ENCODE measurements at regions not wholly inside any gene's neighbourhood (a gene's known extent, or its start where the extent isn't known, plus 50 kb on each side); places are given as distances from the start of the nearest gene placed in this dataset.

GRCh38 chr6:146887447-146888077 is 288.8 kb downstream of the ADGB start (continued):
- TF ChIP-seq ZNF619 (CRISPR knock-in tag; IDR thresholded peaks at IDR 0.05), result no peak
- TF ChIP-seq DPF2 (CRISPR knock-in tag; IDR thresholded peaks at IDR 0.05; ENCODE audit: borderline replicate concordance, low read depth), result no peak
- no peak for TF ChIP-seq GATA4 (IDR thresholded peaks at IDR 0.05; ENCODE audit: borderline replicate concordance, low read depth)
- TF ChIP-seq ZNF432 (CRISPR knock-in tag; IDR thresholded peaks at IDR 0.05; ENCODE audit: borderline replicate concordance), result no peak
- TF ChIP-seq XRCC5 (optimal IDR thresholded peaks at IDR 0.05; ENCODE audit: low read length), result no peak
- TF ChIP-seq ZNF639 (CRISPR knock-in tag; conservative IDR thresholded peaks at IDR 0.05), result no peak
- no peak for TF ChIP-seq ZNF543 (CRISPR knock-in tag; IDR thresholded peaks at IDR 0.05)
- TF ChIP-seq TAF1 (CRISPR knock-in tag; IDR thresholded peaks at IDR 0.05), result no peak
- TF ChIP-seq TEAD2 (CRISPR knock-in tag; IDR thresholded peaks at IDR 0.05), result no peak
- TF ChIP-seq MEF2D (CRISPR knock-in tag; IDR thresholded peaks at IDR 0.05), result no peak

GRCh38 chr6:146889303-146889702 is 290.5 kb downstream of the ADGB start:
- H3K4me2 ChIP-seq (ENCODE audit: low read depth, low read length), result no peak overlapping the region
- no peaks in the 10 kb centered on the region for H4K20me1 ChIP-seq (ENCODE audit: insufficient read depth, low read length)
- no peaks in the 10 kb centered on the region for H3K9me3 ChIP-seq (ENCODE audit: low read length)
- no peak overlapping the region for H3K4me3 ChIP-seq (replicated peaks in 1 of 3; ENCODE audit: insufficient read depth in 1 of 3, low read depth in 2 of 3, low read length in 3 of 3)
- no peak overlapping the region for H2AFZ ChIP-seq (ENCODE audit: low read length)
- no TSS peak for BruUV-seq (replicated peaks)
- peaks cover 10% of the 10 kb centered on the region; the same call in 1 of the 2 replicates for H3K4me1 ChIP-seq (ENCODE audit: insufficient read depth, low read length)
- FAIRE-seq, result no peak
- ChIA-PET POLR2A (no interaction called here), CTCF (ENCODE audit: low intra/inter-chr PET ratio, low total read pairs) (no interaction called here)
- no peaks in the 10 kb centered on the region for H3K79me2 ChIP-seq (ENCODE audit: insufficient read depth, low read length)
- H3K36me3 ChIP-seq (replicated peaks in 1 of 2; ENCODE audit: control insufficient read depth in 1 of 2, insufficient read depth in 2 of 2, low read length in 2 of 2), result no peaks in the 10 kb centered on the region
- no peaks in the 10 kb centered on the region for H3K27me3 ChIP-seq (ENCODE audit: control insufficient read depth in 1 of 2, insufficient read depth in 2 of 2, low read length in 2 of 2)
- 52% methylated on average over 4 of the region's 4 CpGs for WGBS (ENCODE audit: low lambda C conversion rate)
- H3K27ac ChIP-seq (ENCODE audit: extremely low read length, insufficient read depth, low read length), result no peak overlapping the region
- ATAC-seq, result no peak
- no peak for DNase-seq (ENCODE audit: low spot score)
- no peak overlapping the region for H3K9ac ChIP-seq (ENCODE audit: insufficient read depth, low read depth, low read length)
- in situ Hi-C loops (cut with HindIII; ENCODE audit: extremely low pct_ligation_motif_present, low pct_unique_long_range_greater_than_20kb), result no loop called here
- TF ChIP-seq ELF1 (CRISPR knock-in tag; IDR thresholded peaks at IDR 0.05) (no peak), TRIM22 (IDR thresholded peaks at IDR 0.05) (no peak), SSRP1 (CRISPR knock-in tag; IDR thresholded peaks at IDR 0.05) (no peak), NR2F2 (IDR thresholded peaks at IDR 0.05; ENCODE audit: borderline replicate concordance, low read depth) (no peak)
- intact Hi-C loops (cut with micrococcal nuclease; ENCODE audit: unreplicated experiment), result no loop called here
